NT2/D1 (cell line): ENCODE measurements at regions not wholly inside any gene's neighbourhood (a gene's known extent, or its start where the extent isn't known, plus 50 kb on each side); places are given as distances from the start of the nearest gene placed in this dataset.

Experiments used
- SUZ12 ChIP-seq: IDR thresholded peaks from 2 replicates; pipeline ENCODE4 v1.6.1; 2011; ENCODE audit not compliant: insufficient read length, insufficient read depth; ENCODE audit errors: extremely low read depth
- YY1 ChIP-seq: IDR thresholded peaks from 2 replicates; pipeline ENCODE4 v1.6.1; 2011; ENCODE audit not compliant: insufficient read length, insufficient read depth
- ZNF274 ChIP-seq: IDR thresholded peaks from 2 replicates; pipeline ENCODE4 v1.6.1; 2011; ENCODE audit warnings: mild to moderate bottlenecking, low read depth, low read length

DNA sequence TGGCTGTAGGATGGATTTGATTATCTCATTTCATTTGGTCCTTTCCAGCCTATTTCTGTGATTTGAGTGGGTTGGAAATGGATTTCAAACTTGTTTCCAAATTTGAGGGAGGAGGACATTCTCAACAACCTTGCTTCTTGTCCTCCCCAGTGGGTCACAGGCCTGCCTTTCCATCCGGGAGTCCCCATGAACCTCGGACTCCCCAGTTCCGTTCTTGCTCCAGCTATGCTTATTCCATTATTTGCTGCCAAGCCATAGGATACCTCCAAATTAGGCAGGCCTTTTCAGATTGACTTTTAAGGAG, 97.8 kb downstream of the DUSP10 start:
- no peak for TF ChIP-seq YY1
- no peak for TF ChIP-seq SUZ12
- TF ChIP-seq ZNF274: no peak
